K562 (cell line): ENCODE measurements at regions not wholly inside any gene's neighbourhood (a gene's known extent, or its start where the extent isn't known, plus 50 kb on each side); places are given as distances from the start of the nearest gene placed in this dataset.

Experiments
- ATAC-seq: fragments of 200-7000 bp; cut with Tn5 transposase; 3 replicates; pipeline ENCODE4 v1.9.1; 2020; ENCODE audit warnings: moderate library complexity
- BruUV-seq: library from RNA; stranded (reverse); fragments of 400-500 nt; replicated peaks from 2 replicates; lab custom pipeline; 2021; lab: Mats Ljungman, UMichigan
- CTCF ChIA-PET: fragments of 300-600 bp; formaldehyde crosslinking; extraction: SDS; loops from one replicate; lab custom pipeline; 2021; ENCODE audit warnings: low intra/inter-chr PET ratio; lab: Yijun Ruan, JAX
- POLR2A ChIA-PET: fragments of 300-600, 350-650 bp; sonication (Branson Sonifier 250); formaldehyde crosslinking; extraction: SDS; loops from one replicate; lab custom pipeline; 2021; ENCODE audit warnings: antibody characterized with exemption, inconsistent platforms; lab: Yijun Ruan, JAX
- DNase-seq, 4 experiments: peaks; one replicate each; pipeline versions ENCODE4 v3.0.0 to v3.0.0-alpha.2; 2011 to 2018; ENCODE audit warnings: low spot score in 3 of 4, mixed read lengths in 3 of 4; ENCODE audit errors: extremely low read depth in 1 of 4
- FAIRE-seq: peaks from 2 replicates; lab custom pipeline; 2011; peaks lifted over from hg19 to GRCh38; lab: Jason Lieb, UNC
- H2AFZ ChIP-seq: 2 replicates; pipeline ENCODE4 v1.6.0; 2011; ENCODE audit warnings: low read depth, low read length, control low read depth, inconsistent platforms
- H3K27ac ChIP-seq: fragments of 200-600 bp; 3 replicates; pipeline ENCODE4 v1.8.0; 2011; ENCODE audit warnings: low read depth, mild to moderate bottlenecking, control low read depth, inconsistent platforms, low read length, moderate library complexity, mixed read lengths; ENCODE audit errors: extremely low read depth
- H3K27me3 ChIP-seq, 2 experiments: fragments of 300-600 bp in 1 of 2; 2 replicates in 1 of 2; 3 replicates in 1 of 2; pipeline versions ENCODE4 v1.6.0 to v1.8.0; 2011; ENCODE audit warnings: inconsistent platforms in 2 of 2, low read length in 2 of 2, mild to moderate bottlenecking in 1 of 2, mixed read lengths in 1 of 2, moderate library complexity in 1 of 2; ENCODE audit not compliant: control insufficient read depth in 2 of 2, insufficient read depth in 2 of 2
- H3K36me3 ChIP-seq: fragments of 300-600 bp; 3 replicates; pipeline ENCODE4 v1.8.0; 2011; ENCODE audit warnings: mild to moderate bottlenecking, low read length, inconsistent platforms; ENCODE audit not compliant: control insufficient read depth, insufficient read depth
- H3K4me1 ChIP-seq, 2 experiments: fragments of 200-600 bp in 1 of 2; replicated peaks in 1 of 2; 2 replicates in 1 of 2; 3 replicates in 1 of 2; pipeline versions ENCODE4 v1.5.1 to v1.8.0; 2011; ENCODE audit warnings: inconsistent platforms in 2 of 2, low read length in 2 of 2, mild to moderate bottlenecking in 1 of 2, mixed read lengths in 1 of 2, moderate library complexity in 1 of 2; ENCODE audit not compliant: control insufficient read depth in 2 of 2, insufficient read depth in 2 of 2
- H3K4me2 ChIP-seq: 2 replicates; pipeline ENCODE4 v1.6.1; 2011; ENCODE audit warnings: low read length, control low read depth, inconsistent platforms, mixed read lengths; ENCODE audit not compliant: insufficient read depth
- H3K4me3 ChIP-seq: fragments of 200-600 bp; sonication (generic), shearing (Covaris generic); 2 replicates; pipeline ENCODE4 v1.5.1; 2016; ENCODE audit warnings: control low read depth, inconsistent platforms
- H3K79me2 ChIP-seq: fragments of 200-600 bp; 3 replicates; pipeline ENCODE4 v1.8.0; 2011; ENCODE audit warnings: low read length, inconsistent platforms; ENCODE audit not compliant: control insufficient read depth, insufficient read depth
- H3K9ac ChIP-seq, 2 experiments: 2 replicates each; pipeline versions ENCODE4 v1.6.0 to v1.6.1; 2011; ENCODE audit warnings: low read depth in 2 of 2, low read length in 2 of 2, control low read depth in 1 of 2, inconsistent platforms in 1 of 2, mild to moderate bottlenecking in 1 of 2, mixed read lengths in 1 of 2; ENCODE audit not compliant: insufficient read depth in 1 of 2
- H3K9me1 ChIP-seq: one replicate; pipeline ENCODE4 v1.6.0; 2011; ENCODE audit warnings: inconsistent platforms, mild to moderate bottlenecking, low read length, moderate library complexity; ENCODE audit not compliant: control insufficient read depth, insufficient read depth
- H3K9me3 ChIP-seq: replicated peaks from 2 replicates; pipeline ENCODE4 v1.5.1; 2011; ENCODE audit warnings: low read depth, low read length, inconsistent platforms; ENCODE audit not compliant: control insufficient read depth, insufficient read depth
- H4K20me1 ChIP-seq: replicated peaks from 2 replicates; pipeline ENCODE4 v1.6.1; 2011; ENCODE audit warnings: low read length, inconsistent platforms, mixed read lengths; ENCODE audit not compliant: control insufficient read depth, insufficient read depth
- CAMTA2 ChIP-seq: fragments of 250-450 bp; sonication (Bioruptor Pico); conservative IDR thresholded peaks from 2 replicates; pipeline ENCODE4 v1.5.1; 2022
- HNRNPK ChIP-seq: fragments of 200-400 bp; formaldehyde crosslinking; IDR thresholded peaks from one replicate; pipeline ENCODE4 v1.6.1; 2018; ENCODE audit warnings: mild to moderate bottlenecking, low read depth, low read length; ENCODE audit not compliant: poor library complexity, severe bottlenecking
- PHF20 ChIP-seq: fragments of 450-650 bp; IDR thresholded peaks from 2 replicates; pipeline ENCODE4 v1.6.1; 2018; ENCODE audit not compliant: partially characterized antibody
- SNIP1 ChIP-seq: fragments of 450-650 bp; IDR thresholded peaks from 2 replicates; pipeline ENCODE4 v1.7.1; 2017; ENCODE audit warnings: low read depth, mild to moderate bottlenecking
- U2AF2 ChIP-seq: fragments of 200-400 bp; formaldehyde crosslinking; optimal IDR thresholded peaks from 2 replicates; pipeline ENCODE3; 2017; ENCODE audit warnings: low read depth, mild to moderate bottlenecking, low read length
- ZNF311 ChIP-seq: fragments of 250-450 bp; sonication (Bioruptor Pico); IDR thresholded peaks from 2 replicates; pipeline ENCODE4 v1.4.0; 2020; ENCODE audit warnings: mild to moderate bottlenecking, moderate library complexity
- WGBS: fragments of 100-300 bp; shearing (Covaris generic); methylation state at CpG from one replicate; pipeline ENCODE4 v1.1.6; 2016; ENCODE audit warnings: low coverage, mixed read lengths; ENCODE audit not compliant: insufficient coverage; ENCODE audit errors: missing lambda C conversion rate; 5-methylcytosine and 5-hydroxymethylcytosine counted together
- in situ Hi-C: fragments of 300-500 bp; cut with MboI; formaldehyde crosslinking; loops from 4 replicates; pipeline ENCODE4 v1.15.0; 2018; ENCODE audit warnings: inconsistent platforms, mixed read lengths
- intact Hi-C: fragments of 100-400 bp; cut with micrococcal nuclease; formaldehyde crosslinking; loops from 2 replicates; pipeline ENCODE4 v1.14.2; 2022
- TF ChIP-seq, protein P1 (sequence below): sonication (generic); formaldehyde crosslinking; IDR thresholded peaks from 2 replicates; pipeline ENCODE4 v1.9.0; 2022; ENCODE audit warnings: mild to moderate bottlenecking, missing genetic modification reagents
- TF ChIP-seq, protein P2 (sequence below): fragments of 250-450 bp; sonication (Bioruptor Pico); IDR thresholded peaks from 2 replicates; pipeline ENCODE4 v1.5.0; 2021
- TF ChIP-seq, protein P3 (sequence below): fragments of 250-450 bp; sonication (Bioruptor Pico); IDR thresholded peaks from 2 replicates; pipeline ENCODE4 v1.8.0; 2022; ENCODE audit warnings: moderate library complexity, mild to moderate bottlenecking, inconsistent platforms
- TF ChIP-seq, protein P4 (sequence below): fragments of 250-450 bp; sonication (Bioruptor Pico); IDR thresholded peaks from 2 replicates; pipeline ENCODE4 v1.4.0; 2020; ENCODE audit warnings: mild to moderate bottlenecking, moderate library complexity
- TF ChIP-seq, protein P5 (sequence below): sonication (generic); formaldehyde crosslinking; IDR thresholded peaks from 2 replicates; pipeline ENCODE4 v1.8.0; 2022; ENCODE audit warnings: missing genetic modification reagents, mild to moderate bottlenecking, borderline replicate concordance

DNA sequence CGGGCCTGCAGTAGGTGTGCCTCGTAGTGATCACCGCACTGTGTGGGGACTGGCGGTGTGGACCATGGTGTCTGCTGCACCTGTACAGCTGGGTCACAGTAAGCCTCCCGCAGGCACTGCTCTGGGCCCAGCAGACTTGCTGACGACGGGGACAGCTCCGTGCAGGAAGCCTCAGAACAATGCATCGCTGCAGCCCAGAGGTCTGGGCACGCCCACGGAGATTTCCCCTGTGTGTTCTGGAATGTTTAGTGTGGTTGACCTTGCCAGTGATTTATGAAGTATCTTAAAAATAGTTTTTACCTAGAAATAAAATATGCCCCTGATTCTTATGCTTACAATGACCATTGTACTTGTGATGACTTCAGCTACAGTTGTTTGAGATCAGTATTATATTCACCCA, 59.1 kb upstream of the ZNF32 start:
- Histone ChIP-seq H3K9me3 (no peaks in the 10 kb centered on the region), H3K9me1 (no peaks in the 10 kb centered on the region), H3K4me1 (no peaks in the 10 kb centered on the region; a peak in 1 of 5 replicates), H3K4me2 (no peak overlapping the region), H3K4me3 (no peak overlapping the region), H3K27ac (no peak overlapping the region), H3K36me3 (no peaks in the 10 kb centered on the region), H3K27me3 (peaks cover 13 to 35% of the 10 kb centered on the region in 2 experiments; a peak in 4 of 5 replicates), H3K79me2 (no peaks in the 10 kb centered on the region), H3K9ac (no peak overlapping the region), H4K20me1 (no peaks in the 10 kb centered on the region), H2AFZ (no peak overlapping the region)
- ATAC-seq: no peak
- POLR2A ChIA-PET: interaction anchor here (0.6 kb wide), 1 partner anchor 1110 kb away, joined by 3 read pairs; no protein-coding TSS in a partner anchor
- intact Hi-C loops (no loop called here), in situ Hi-C loops (no loop called here)
- BruUV-seq: no TSS peak
- DNase-seq: no peak
- FAIRE-seq: no peak
- TF ChIP-seq U2AF2 (no peak), HNRNPK (no peak), SNIP1 (no peak), CAMTA2 (CRISPR knock-in tag) (no peak), ZNF311 (CRISPR knock-in tag) (no peak), PHF20 (no peak)
- TF ChIP-seq, protein P1, sequence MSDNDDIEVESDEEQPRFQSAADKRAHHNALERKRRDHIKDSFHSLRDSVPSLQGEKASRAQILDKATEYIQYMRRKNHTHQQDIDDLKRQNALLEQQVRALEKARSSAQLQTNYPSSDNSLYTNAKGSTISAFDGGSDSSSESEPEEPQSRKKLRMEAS (CRISPR knock-in tag): no peak
- TF ChIP-seq, protein P2, sequence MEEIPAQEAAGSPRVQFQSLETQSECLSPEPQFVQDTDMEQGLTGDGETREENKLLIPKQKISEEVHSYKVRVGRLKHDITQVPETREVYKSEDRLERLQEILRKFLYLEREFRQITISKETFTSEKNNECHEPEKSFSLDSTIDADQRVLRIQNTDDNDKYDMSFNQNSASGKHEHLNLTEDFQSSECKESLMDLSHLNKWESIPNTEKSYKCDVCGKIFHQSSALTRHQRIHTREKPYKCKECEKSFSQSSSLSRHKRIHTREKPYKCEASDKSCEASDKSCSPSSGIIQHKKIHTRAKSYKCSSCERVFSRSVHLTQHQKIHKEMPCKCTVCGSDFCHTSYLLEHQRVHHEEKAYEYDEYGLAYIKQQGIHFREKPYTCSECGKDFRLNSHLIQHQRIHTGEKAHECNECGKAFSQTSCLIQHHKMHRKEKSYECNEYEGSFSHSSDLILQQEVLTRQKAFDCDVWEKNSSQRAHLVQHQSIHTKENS (CRISPR knock-in tag): no peak
- TF ChIP-seq, protein P3, sequence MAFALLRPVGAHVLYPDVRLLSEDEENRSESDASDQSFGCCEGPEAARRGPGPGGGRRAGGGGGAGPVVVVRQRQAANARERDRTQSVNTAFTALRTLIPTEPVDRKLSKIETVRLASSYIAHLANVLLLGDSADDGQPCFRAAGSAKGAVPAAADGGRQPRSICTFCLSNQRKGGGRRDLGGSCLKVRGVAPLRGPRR: no peak
- TF ChIP-seq, protein P4, sequence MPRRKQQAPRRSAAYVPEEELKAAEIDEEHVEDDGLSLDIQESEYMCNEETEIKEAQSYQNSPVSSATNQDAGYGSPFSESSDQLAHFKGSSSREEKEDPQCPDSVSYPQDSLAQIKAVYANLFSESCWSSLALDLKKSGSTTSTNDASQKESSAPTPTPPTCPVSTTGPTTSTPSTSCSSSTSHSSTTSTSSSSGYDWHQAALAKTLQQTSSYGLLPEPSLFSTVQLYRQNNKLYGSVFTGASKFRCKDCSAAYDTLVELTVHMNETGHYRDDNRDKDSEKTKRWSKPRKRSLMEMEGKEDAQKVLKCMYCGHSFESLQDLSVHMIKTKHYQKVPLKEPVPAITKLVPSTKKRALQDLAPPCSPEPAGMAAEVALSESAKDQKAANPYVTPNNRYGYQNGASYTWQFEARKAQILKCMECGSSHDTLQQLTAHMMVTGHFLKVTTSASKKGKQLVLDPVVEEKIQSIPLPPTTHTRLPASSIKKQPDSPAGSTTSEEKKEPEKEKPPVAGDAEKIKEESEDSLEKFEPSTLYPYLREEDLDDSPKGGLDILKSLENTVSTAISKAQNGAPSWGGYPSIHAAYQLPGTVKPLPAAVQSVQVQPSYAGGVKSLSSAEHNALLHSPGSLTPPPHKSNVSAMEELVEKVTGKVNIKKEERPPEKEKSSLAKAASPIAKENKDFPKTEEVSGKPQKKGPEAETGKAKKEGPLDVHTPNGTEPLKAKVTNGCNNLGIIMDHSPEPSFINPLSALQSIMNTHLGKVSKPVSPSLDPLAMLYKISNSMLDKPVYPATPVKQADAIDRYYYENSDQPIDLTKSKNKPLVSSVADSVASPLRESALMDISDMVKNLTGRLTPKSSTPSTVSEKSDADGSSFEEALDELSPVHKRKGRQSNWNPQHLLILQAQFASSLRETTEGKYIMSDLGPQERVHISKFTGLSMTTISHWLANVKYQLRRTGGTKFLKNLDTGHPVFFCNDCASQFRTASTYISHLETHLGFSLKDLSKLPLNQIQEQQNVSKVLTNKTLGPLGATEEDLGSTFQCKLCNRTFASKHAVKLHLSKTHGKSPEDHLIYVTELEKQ (CRISPR knock-in tag): no peak
- TF ChIP-seq, protein P5, sequence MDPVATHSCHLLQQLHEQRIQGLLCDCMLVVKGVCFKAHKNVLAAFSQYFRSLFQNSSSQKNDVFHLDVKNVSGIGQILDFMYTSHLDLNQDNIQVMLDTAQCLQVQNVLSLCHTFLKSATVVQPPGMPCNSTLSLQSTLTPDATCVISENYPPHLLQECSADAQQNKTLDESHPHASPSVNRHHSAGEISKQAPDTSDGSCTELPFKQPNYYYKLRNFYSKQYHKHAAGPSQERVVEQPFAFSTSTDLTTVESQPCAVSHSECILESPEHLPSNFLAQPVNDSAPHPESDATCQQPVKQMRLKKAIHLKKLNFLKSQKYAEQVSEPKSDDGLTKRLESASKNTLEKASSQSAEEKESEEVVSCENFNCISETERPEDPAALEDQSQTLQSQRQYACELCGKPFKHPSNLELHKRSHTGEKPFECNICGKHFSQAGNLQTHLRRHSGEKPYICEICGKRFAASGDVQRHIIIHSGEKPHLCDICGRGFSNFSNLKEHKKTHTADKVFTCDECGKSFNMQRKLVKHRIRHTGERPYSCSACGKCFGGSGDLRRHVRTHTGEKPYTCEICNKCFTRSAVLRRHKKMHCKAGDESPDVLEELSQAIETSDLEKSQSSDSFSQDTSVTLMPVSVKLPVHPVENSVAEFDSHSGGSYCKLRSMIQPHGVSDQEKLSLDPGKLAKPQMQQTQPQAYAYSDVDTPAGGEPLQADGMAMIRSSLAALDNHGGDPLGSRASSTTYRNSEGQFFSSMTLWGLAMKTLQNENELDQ (CRISPR knock-in tag): no peak
- WGBS: 0% methylated on average over 11 of the region's 11 CpGs
- CTCF ChIA-PET: no interaction called here
